Dermis blood vessel endothelial cell (primary cell): ENCODE measurements at regions not wholly inside any gene's neighbourhood (a gene's known extent, or its start where the extent isn't known, plus 50 kb on each side); places are given as distances from the start of the nearest gene placed in this dataset.

ENCODE experiments used
- DNase-seq: peaks from one replicate; pipeline ENCODE4 v3.0.0; 2010

GRCh38 chr10:107417446-107417845 lies 252.9 kb upstream of the SORCS1 start:
- DNase-seq = no peak

- no peak for DNase-seq
These were observed 250.9 kb upstream of the SORCS1 start for GRCh38 chr10:107415446-107415845.

DNA sequence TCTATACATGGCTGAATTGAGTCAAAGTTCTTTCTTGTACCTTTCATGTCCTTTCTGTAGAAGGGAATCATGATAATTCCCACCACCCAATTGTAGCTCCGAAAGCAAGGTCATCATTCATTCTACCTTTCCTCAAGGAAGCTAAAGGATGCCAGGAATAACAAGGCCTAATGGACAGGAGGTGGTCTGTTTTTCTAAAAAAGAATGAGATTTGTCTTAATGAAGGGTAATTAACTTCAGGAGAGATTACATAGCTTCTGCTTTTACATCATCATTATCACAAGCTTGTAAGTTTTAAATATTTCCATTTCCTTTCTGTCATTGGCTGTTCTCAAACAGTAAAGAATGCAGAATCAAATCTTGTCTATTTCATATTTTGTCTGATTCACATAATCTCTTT lies 249.5 kb upstream of the SORCS1 start:
- DNase-seq = no peak

DNA sequence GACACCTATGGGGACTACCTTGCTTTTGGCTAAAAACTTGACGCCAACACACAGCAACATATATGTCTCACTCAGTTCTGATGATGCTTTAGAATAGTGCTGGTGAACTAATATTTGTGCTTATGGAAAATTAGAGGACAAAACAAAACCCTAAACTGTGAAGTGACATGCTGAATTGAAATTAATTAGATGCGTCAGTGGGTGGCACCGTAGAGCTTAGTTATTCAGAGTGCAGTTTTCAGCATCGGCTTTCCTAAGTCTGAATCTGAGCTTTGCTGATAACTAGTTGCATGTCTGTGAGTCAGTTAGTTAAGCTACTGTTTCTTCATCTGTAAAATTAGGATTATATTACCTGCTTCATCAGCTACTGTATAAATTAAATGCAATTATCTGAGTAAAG lies 245.0 kb upstream of the SORCS1 start:
- no peak for DNase-seq

DNA sequence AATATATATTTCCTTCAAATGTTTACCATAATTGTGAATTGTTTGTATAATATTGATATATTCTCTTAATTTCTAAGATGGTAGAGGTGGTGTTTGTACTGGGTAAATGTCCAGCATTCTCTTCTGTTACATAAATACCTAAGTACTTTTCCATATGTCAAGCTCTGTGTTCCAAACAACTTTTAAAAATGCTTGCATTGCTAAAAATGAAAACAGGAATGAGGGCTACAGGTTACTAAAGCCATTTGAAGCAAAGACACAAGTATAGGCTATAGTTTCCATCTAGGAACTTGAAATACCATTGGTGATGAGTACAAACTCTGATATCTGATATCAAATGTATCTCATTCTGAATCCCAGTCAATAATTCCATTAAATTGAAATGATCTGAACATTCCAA lies 233.6 kb upstream of the SORCS1 start:
- no peak for DNase-seq

GRCh38 chr10:107391901-107392300 lies 227.4 kb upstream of the SORCS1 start:
- no peak for DNase-seq

DNA sequence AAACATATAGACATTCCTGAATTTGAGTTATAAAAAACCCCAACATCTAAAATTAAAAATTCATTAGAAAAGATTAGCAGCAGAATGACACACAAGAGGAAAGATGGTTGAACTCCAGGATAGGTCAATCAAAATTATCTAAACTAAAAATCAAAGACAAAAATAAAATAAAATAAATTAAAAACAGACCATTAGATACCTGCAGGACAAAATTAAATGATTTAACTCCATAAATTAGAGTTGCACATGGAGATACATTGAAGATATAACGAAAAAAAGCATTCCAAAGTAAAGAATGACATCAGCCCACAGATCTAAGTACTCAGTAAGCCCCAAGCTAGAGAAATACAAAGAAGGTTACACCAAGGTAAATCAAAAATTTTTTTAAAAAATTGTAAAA lies 226.1 kb upstream of the SORCS1 start:
- DNase-seq = no peak

DNA sequence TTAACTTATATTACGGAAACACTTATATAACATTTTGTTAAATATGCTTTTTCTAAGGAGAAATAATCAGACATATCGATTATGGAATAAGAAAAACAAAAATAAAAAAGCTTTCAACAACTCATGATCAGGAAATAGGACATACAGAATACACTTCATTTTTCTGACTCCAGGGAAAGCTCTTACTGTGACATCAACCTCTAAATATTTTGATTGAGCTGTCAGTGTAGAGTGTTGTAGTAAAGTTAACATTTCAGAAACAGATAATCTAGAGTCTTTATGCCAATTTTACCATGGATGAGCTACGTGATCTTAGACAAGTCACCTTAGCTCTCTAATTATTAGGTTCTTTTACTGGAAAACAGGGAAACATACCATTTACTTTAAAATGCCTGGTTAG lies 218.9 kb upstream of the SORCS1 start:
- no peak for DNase-seq

DNA sequence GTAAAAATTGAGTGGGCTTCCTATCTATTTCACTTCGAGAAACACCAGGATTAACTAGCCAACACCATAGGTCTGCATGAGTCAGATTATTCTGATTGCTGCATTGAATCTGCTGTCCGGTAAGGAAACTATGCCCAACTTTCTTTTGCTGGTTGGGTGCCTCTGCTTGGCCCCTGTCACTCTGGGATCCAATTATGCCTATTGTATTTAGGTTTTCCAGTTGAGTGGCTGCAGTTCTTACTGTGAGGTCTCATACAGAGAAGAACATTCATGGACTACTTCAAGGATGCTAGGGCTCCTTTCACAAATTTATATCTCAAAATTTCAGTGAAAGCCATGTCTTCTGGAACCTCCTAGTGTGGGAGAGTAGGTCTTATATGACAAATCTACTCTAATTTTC lies 215.1 kb upstream of the SORCS1 start:
- no peak for DNase-seq

DNA sequence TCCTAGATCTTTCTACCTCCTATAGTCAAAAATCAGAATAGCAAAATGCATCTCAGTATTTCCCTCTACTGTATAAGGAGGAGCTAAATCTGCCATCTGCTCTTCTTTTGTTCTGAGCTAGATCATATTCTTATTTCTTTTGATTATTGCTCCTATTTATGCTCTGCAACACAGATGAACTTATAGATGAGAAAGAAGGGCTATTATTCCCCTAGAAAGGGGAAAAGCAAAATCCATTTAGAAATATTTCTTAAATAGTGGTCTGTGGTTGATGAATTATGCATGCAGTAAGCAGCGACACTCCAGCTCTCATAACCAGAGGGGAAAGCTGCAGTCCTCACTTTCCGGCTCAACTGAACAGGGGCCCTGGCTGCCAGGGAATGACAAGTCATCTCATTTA lies 207.3 kb upstream of the SORCS1 start:
- no peak for DNase-seq

- DNase-seq = no peak
These were observed 200.4 kb upstream of the SORCS1 start for GRCh38 chr10:107364872-107365271.

- no peak for DNase-seq
These were observed 197.8 kb upstream of the SORCS1 start for GRCh38 chr10:107362306-107362705.

DNA sequence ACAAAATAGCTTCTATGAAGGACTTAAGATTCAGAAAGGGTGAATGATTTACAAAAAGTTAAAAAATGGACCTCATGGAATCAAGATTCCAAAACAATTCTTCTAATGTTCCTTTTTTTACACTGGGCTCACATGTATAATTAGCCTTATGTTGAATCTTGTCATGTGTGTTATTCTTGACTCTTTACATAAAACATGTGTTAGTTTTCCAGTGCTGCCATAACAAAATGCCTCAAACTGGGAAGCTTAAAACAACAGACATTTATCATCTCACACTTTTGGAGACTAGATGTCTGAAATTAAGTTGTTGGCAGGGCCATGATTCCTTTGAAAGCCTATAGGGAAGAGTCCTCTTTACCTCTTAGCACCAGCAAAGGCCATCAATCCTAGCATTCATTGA lies 192.5 kb upstream of the SORCS1 start:
- DNase-seq = no peak

DNA sequence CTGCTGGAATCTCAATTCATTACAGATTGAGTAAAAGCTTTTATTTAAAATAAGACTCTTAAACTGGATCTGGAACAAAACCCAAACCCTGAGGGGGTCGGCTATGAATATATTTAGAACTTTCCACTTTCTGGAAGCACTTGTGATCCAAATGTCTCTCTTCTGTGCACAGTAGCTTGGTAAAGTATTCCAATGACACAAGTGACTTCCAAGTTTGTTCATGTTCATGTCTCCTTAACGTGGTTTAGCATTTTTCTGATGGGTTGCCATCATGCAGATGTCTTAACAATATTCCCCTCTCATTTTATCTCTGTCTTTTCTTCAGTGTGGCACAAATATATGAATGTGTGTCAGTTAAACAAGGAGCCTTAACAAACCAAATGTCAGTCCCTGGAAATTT lies 191.9 kb upstream of the SORCS1 start:
- no peak for DNase-seq

- DNase-seq = no peak
These were observed 178.2 kb upstream of the SORCS1 start for GRCh38 chr10:107342711-107343110.

DNA sequence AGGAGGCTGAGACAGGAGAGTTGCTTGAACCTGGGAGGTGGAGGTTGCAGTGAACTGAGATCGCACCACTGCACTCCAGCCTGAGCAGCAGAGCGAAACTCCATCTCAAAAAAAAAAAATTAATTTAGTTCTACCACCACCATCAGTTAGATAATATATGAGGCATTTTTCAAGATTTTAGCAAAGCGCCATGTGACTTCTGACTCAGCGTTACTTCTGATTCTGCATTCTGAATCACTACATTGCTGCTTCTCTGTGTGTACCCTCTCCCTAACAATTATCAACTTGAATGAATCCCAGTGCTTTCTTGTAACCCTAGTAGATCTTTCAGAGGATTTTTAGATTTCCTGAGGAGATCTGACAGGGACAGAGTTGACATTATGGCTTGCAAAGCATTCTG lies 176.8 kb upstream of the SORCS1 start:
- no peak for DNase-seq

GRCh38 chr10:107340326-107340725 lies 175.8 kb upstream of the SORCS1 start:
- DNase-seq = no peak

DNA sequence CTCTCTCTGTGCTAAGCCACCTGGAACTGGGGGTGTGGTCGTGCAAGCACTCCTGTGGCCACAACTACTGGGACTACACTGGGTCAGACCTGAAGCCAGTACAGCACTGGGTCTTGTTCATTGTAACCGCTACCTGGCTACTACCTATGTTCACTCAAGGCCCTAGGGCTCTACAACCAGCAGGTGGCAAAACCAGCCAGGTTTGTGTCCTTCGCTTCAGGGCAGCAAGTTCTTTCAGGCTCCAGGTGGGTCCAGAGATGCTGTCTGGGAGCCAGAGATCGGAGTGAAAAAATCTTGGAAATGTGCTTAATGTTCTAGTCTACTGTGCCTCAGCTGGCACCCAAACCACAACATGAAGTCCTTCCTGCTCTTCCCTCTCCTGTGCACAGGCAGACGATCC lies 171.6 kb upstream of the SORCS1 start:
- no peak for DNase-seq

DNA sequence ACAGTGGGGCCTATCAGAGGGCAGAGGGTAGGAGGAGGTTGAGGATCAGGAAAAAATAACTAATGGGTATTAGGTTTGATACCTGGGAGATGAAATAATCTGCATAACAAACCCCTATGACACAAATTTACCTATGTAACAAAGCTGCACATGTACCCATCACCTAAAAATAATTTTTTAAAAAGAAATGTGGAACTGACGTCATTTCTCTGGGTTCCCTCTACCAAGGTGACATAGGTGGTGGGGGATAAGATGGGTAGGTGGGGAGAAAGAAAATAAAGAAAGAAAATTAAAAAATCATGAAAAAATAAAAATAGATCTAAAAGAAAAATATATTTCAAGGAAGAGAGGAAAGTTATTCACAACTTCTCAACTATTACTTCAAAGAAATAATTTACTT lies 153.1 kb upstream of the SORCS1 start:
- no peak for DNase-seq

- no peak for DNase-seq
These were observed 138.7 kb upstream of the SORCS1 start for GRCh38 chr10:107303203-107303602.

DNA sequence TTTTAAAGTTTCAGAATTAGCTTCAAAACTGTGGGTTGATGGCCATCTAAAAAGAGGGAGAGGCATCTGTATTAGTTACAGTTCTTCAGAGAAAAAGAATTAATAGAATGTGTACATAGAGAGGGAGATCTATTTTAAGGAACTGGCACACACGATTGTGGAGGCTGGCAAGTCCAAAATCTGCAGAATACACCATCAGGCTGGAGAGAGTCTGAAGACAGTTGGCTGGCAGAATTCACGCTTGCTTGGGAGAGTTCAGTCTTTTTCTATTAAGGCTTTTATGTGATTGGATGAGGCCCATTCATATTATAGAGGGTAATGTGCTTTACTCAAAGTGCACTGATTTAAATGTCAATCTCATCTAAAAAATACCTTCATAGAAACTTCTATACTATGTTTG lies 135.1 kb upstream of the SORCS1 start:
- DNase-seq = no peak

DNA sequence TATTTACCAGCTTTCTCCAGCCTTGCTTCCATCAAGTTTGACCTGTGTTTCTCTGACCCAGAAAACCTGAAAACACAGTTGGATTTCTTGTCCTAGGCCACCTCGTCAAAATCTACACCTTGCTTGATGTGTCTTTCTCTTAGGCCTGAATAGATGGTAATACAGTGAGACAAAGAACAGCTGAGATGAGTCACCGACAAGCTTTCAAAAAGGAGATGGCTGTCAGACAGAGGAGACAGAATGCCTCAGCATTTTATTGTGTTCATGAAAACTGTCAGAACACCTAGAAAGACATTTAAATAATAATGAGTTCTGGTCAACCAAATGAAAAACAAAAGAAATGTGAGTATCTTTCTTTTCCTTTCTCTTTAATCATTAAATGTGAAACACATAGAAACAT lies 119.7 kb upstream of the SORCS1 start:
- no peak for DNase-seq

DNA sequence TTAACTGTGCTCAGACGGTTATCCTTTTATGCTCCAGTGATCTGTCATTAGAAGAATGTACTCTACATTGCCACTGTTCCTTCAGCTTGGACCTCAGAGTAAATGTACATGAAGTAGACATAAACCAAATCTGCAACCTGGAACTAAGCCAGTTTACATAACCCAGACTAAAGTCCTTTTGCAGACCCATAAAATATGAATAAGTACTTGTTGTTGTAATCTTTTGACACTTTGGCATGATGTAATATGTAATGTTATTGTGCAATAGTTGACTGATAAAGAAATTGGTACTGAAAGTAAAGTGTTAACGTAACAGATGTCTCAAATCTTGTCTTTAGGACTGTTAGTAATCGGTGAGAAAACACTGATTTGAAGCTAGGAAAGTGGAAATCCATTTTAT lies 115.8 kb upstream of the SORCS1 start:
- DNase-seq = no peak

DNA sequence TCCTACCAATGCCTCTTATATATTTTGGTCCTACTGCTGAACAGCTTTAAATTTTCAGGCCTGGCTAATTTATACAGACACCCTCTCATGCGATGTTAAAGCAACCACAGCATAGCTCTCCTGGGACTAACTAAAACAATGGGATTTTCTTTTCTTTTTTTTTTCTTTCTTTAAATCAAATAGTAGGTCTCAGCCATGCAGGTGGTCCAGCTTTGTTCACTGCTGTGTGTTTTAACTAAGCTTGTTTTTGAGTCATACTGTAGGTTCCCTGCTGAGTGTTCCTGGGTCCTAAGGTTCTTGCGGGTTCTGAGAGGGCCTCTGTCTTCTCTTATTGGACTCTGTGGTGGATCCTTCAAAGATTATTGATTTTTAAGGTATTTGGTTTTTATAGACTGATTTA lies 113.1 kb upstream of the SORCS1 start:
- DNase-seq = no peak

DNA sequence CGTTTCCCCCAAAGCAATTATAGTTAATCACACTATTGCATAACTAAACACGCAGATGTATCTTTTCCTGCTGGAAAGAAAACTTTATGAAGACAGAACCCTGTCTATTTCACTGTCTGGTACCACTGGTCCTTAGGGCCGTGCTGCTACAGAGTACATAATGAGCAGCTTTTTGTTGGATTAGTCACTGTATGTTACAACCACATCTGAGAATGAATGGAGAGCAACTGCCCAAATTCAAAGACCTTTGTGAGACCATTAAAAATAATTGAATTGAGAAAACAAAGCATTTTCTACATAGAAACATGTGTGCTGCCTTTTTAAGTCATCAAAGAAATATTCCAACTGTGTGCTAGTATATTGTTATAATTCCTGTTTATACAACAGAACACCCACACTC lies 111.3 kb upstream of the SORCS1 start:
- no peak for DNase-seq

DNA sequence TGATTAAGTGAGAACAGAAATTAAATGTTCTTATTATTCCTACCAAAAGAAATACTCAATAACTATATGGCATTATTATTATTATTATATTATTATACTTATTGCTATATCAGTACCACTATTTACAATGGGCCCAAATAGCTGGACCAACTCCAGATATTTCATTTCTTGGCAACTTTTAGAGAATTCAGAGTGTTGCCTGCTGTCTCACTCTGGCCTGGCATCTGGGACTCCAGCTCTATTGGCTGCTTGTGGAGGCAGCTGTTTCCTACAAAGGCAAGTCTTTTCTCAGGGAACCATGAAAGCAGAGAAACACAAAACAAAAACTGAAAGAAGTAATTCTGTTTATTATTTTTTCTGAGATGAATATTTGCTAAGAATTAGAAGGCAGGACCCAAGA lies 105.1 kb upstream of the SORCS1 start:
- no peak for DNase-seq
